K562 (cell line): ENCODE measurements at regions not wholly inside any gene's neighbourhood (a gene's known extent, or its start where the extent isn't known, plus 50 kb on each side); places are given as distances from the start of the nearest gene placed in this dataset.

Source experiments
- CEBPG ChIP-seq, 3 experiments: fragments of 200-800 bp in 1 of 3; sonication (Bioruptor generic) in 1 of 3; sonication (generic) in 1 of 3; formaldehyde crosslinking in 1 of 3; IDR thresholded peaks in 2 of 3; conservative IDR thresholded peaks in 1 of 3; 2 replicates each; pipeline versions ENCODE4 v1.6.1 to v1.8.0; 2016 to 2022; ENCODE audit warnings: missing compliant biosample characterization in 2 of 3, missing genetic modification characterization in 2 of 3, mild to moderate bottlenecking in 1 of 3, missing genetic modification reagents in 1 of 3
- CTCFL ChIP-seq: IDR thresholded peaks from 2 replicates; pipeline ENCODE4 v1.6.1; 2011; ENCODE audit warnings: borderline replicate concordance, low read depth, mild to moderate bottlenecking, moderate library complexity, low read length; ENCODE audit not compliant: insufficient read depth, poor library complexity, severe bottlenecking
- GABPB1 ChIP-seq: sonication (generic); formaldehyde crosslinking; IDR thresholded peaks from 2 replicates; pipeline ENCODE4 v1.8.0; 2022; ENCODE audit warnings: mild to moderate bottlenecking, missing genetic modification reagents
- MYC ChIP-seq, 2 experiments: fragments of 250-450 bp in 1 of 2; sonication (Bioruptor Pico) in 1 of 2; IDR thresholded peaks; 2 replicates each; pipeline versions ENCODE4 v1.5.1 to v1.6.1; 2012 to 2021; ENCODE audit warnings: low read depth in 2 of 2, borderline replicate concordance in 1 of 2, improper control_type of control experiment in 1 of 2, low read length in 1 of 2, mild to moderate bottlenecking in 1 of 2, moderate library complexity in 1 of 2
- PTRF ChIP-seq: fragments of 450-650 bp; IDR thresholded peaks from 2 replicates; pipeline ENCODE4 v1.6.1; 2016; ENCODE audit warnings: mild to moderate bottlenecking, missing genetic modification characterization, missing compliant biosample characterization
- SPI1 ChIP-seq: IDR thresholded peaks from 2 replicates; pipeline ENCODE4 v1.6.1; 2011; ENCODE audit warnings: low read depth, low read length, control low read depth, borderline replicate concordance
- YY1 ChIP-seq, 3 experiments: IDR thresholded peaks; 2 replicates each; pipeline ENCODE4 v1.6.1; 2011; ENCODE audit warnings: low read length in 2 of 3, mild to moderate bottlenecking in 2 of 3, moderate library complexity in 2 of 3, borderline replicate concordance in 1 of 3, control low read depth in 1 of 3, low read depth in 1 of 3; ENCODE audit not compliant: insufficient read depth in 3 of 3, insufficient replicate concordance in 2 of 3, control insufficient read depth in 1 of 3, insufficient read length in 1 of 3; ENCODE audit errors: extremely low read depth in 1 of 3
- ZBTB33 ChIP-seq: sonication (generic); formaldehyde crosslinking; IDR thresholded peaks from 2 replicates; pipeline ENCODE4 v1.8.1; 2023; ENCODE audit warnings: mild to moderate bottlenecking, missing genetic modification reagents
- ZNF445 ChIP-seq: fragments of 250-450 bp; sonication (Bioruptor Pico); IDR thresholded peaks from 2 replicates; pipeline ENCODE4 v1.4.0; 2020; ENCODE audit warnings: low read depth, mild to moderate bottlenecking, moderate library complexity
- TF ChIP-seq, protein P1 (sequence below): fragments of 450-650 bp; IDR thresholded peaks from 2 replicates; pipeline ENCODE4 v1.6.1; 2016; ENCODE audit warnings: missing biosample characterization, missing genetic modification characterization
- TF ChIP-seq, protein P2 (sequence below), 2 experiments: fragments of 450-650 bp in 1 of 2; sonication (generic) in 1 of 2; formaldehyde crosslinking in 1 of 2; IDR thresholded peaks in 1 of 2; conservative IDR thresholded peaks in 1 of 2; 2 replicates each; pipeline versions ENCODE4 v1.6.1 to v1.8.1; 2016 to 2023; ENCODE audit warnings: mild to moderate bottlenecking in 2 of 2, moderate library complexity in 2 of 2, inconsistent platforms in 1 of 2, missing genetic modification reagents in 1 of 2

- TF ChIP-seq CEBPG (CRISPR knock-in tag; IDR thresholded peaks at IDR 0.05) = no peak
- TF ChIP-seq CEBPG (tag; conservative IDR thresholded peaks at IDR 0.05 in 1 of 2, IDR thresholded peaks at IDR 0.05 in 1 of 2) = peak in 1 of 2 experiments; percentile 43; a peak in 1 of 4 replicates
- TF ChIP-seq SPI1 = 0 out of 2 replicates have a peak, but pooled peaks have one; percentile 23
- no peak for TF ChIP-seq CTCFL
- no peak for TF ChIP-seq PTRF (tag)
- TF ChIP-seq, protein P1, sequence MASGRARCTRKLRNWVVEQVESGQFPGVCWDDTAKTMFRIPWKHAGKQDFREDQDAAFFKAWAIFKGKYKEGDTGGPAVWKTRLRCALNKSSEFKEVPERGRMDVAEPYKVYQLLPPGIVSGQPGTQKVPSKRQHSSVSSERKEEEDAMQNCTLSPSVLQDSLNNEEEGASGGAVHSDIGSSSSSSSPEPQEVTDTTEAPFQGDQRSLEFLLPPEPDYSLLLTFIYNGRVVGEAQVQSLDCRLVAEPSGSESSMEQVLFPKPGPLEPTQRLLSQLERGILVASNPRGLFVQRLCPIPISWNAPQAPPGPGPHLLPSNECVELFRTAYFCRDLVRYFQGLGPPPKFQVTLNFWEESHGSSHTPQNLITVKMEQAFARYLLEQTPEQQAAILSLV (tag) = no peak
- peak; percentile 47; the same call in 1 of the 2 replicates for TF ChIP-seq GABPB1
- no peak for TF ChIP-seq ZBTB33 (CRISPR knock-in tag)
- no peak for TF ChIP-seq ZNF445 (CRISPR knock-in tag)
- peak in 1 of 3 experiments; percentile 15 for TF ChIP-seq YY1 (IDR thresholded peaks at IDR 0.05; ENCODE audit: borderline replicate concordance in 1 of 3, control insufficient read depth in 1 of 3, extremely low read depth in 1 of 3, insufficient read depth in 3 of 3, insufficient read length in 1 of 3, insufficient replicate concordance in 2 of 3, low read depth in 1 of 3, low read length in 2 of 3)
- TF ChIP-seq, protein P2, sequence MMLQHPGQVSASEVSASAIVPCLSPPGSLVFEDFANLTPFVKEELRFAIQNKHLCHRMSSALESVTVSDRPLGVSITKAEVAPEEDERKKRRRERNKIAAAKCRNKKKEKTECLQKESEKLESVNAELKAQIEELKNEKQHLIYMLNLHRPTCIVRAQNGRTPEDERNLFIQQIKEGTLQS (IDR thresholded peaks at IDR 0.05) = 0 out of 2 replicates have a peak, but pooled peaks have one; percentile 11
- TF ChIP-seq, protein P2 (CRISPR knock-in tag; conservative IDR thresholded peaks at IDR 0.05) = no peak
- peak; percentile 78 for TF ChIP-seq MYC (IDR thresholded peaks at IDR 0.05; ENCODE audit: low read depth, low read length)
- no peak for TF ChIP-seq MYC (CRISPR knock-in tag; IDR thresholded peaks at IDR 0.05; ENCODE audit: borderline replicate concordance, low read depth)
Observed at GRCh38 chr6:14975471-14975817, 270.4 kb upstream of the JARID2 start (continued).
